NT2/D1 (cell line): ENCODE measurements at regions not wholly inside any gene's neighbourhood (a gene's known extent, or its start where the extent isn't known, plus 50 kb on each side); places are given as distances from the start of the nearest gene placed in this dataset.

Source experiments
- SUZ12 ChIP-seq: IDR thresholded peaks from 2 replicates; pipeline ENCODE4 v1.6.1; 2011; ENCODE audit not compliant: insufficient read length, insufficient read depth; ENCODE audit errors: extremely low read depth
- ZNF274 ChIP-seq: IDR thresholded peaks from 2 replicates; pipeline ENCODE4 v1.6.1; 2011; ENCODE audit warnings: mild to moderate bottlenecking, low read depth, low read length

DNA sequence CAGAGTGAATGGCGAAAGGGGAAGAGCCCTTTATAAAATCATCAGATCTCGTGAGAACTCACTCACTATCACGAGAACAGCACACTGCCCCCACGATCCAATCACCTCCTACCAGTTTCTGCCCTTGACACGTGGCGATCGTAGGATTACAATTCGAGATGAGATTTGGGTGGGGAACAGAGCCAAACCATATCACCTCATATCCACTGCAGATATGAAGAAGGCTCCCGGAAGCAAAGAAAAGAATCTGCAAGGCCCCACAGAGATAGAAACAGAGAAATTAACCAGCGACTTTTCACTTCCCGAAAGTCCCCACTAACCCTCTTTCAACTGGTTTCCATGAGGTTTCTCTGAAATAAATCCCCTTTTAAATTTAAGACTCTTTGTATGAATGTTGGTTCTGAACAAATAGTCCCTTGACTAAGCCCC, 86.2 kb upstream of the IRF2BP2 start:
- TF ChIP-seq ZNF274 (no peak), SUZ12 (no peak)
